IPS-18c (cell line): ENCODE measurements at regions not wholly inside any gene's neighbourhood (a gene's known extent, or its start where the extent isn't known, plus 50 kb on each side); places are given as distances from the start of the nearest gene placed in this dataset.

Source experiments
- H3K4me3 ChIP-seq: 2 replicates; pipeline ENCODE4 v1.7.0; 2013; ENCODE audit warnings: low read depth, mild to moderate bottlenecking, low read length, moderate library complexity; ENCODE audit not compliant: insufficient read depth
- H3K9me3 ChIP-seq: one replicate; pipeline ENCODE4 v1.6.1; 2013; ENCODE audit warnings: mild to moderate bottlenecking, low read length, moderate library complexity; ENCODE audit not compliant: control insufficient read depth, insufficient read depth

GRCh38 chr12:94801745-94802144 is 151.4 kb upstream of the TMCC3 start:
- no peaks in the 10 kb centered on the region for H3K9me3 ChIP-seq
- H3K4me3 ChIP-seq, result no peak overlapping the region

- Histone ChIP-seq H3K9me3 (no peaks in the 10 kb centered on the region), H3K4me3 (no peak overlapping the region)
Observed at GRCh38 chr12:94799136-94799535, 148.8 kb upstream of the TMCC3 start.

GRCh38 chr12:94798113-94798512 is 147.8 kb upstream of the TMCC3 start:
- H3K9me3 ChIP-seq, result no peaks in the 10 kb centered on the region
- no peak overlapping the region for H3K4me3 ChIP-seq

- Histone ChIP-seq H3K9me3 (no peaks in the 10 kb centered on the region), H3K4me3 (no peak overlapping the region)
Observed at GRCh38 chr12:94795520-94795919, 145.2 kb upstream of the TMCC3 start.

- H3K4me3 ChIP-seq, result no peak overlapping the region
- H3K9me3 ChIP-seq, result no peaks in the 10 kb centered on the region
Observed at GRCh38 chr12:94795044-94795443, 144.7 kb upstream of the TMCC3 start.

GRCh38 chr12:94793191-94793595 is 142.8 kb upstream of the TMCC3 start:
- Histone ChIP-seq H3K9me3 (no peaks in the 10 kb centered on the region), H3K4me3 (no peak overlapping the region)

GRCh38 chr12:94792693-94793092 is 142.3 kb upstream of the TMCC3 start:
- Histone ChIP-seq H3K4me3 (no peak overlapping the region), H3K9me3 (no peaks in the 10 kb centered on the region)

- H3K4me3 ChIP-seq, result no peak overlapping the region
Observed at GRCh38 chr12:94791933-94792332, 141.6 kb upstream of the TMCC3 start.

GRCh38 chr12:94790825-94791224 is 140.5 kb upstream of the TMCC3 start:
- H3K9me3 ChIP-seq, result no peaks in the 10 kb centered on the region
- H3K4me3 ChIP-seq, result no peak overlapping the region

More at GRCh38 chr12:94791933-94792332, 141.6 kb upstream of the TMCC3 start:
- H3K9me3 ChIP-seq, result no peaks in the 10 kb centered on the region

GRCh38 chr12:94790370-94790769 is 140.0 kb upstream of the TMCC3 start:
- H3K9me3 ChIP-seq, result no peaks in the 10 kb centered on the region
- no peak overlapping the region for H3K4me3 ChIP-seq

- no peak overlapping the region for H3K4me3 ChIP-seq
- no peaks in the 10 kb centered on the region for H3K9me3 ChIP-seq
Observed at GRCh38 chr12:94789510-94790225, 139.3 kb upstream of the TMCC3 start.

GRCh38 chr12:94788298-94788697 is 137.9 kb upstream of the TMCC3 start:
- Histone ChIP-seq H3K9me3 (no peaks in the 10 kb centered on the region), H3K4me3 (no peak overlapping the region)

- no peak overlapping the region for H3K4me3 ChIP-seq
Observed at GRCh38 chr12:94786906-94787305, 136.5 kb upstream of the TMCC3 start.

GRCh38 chr12:94783862-94784261 is 133.5 kb upstream of the TMCC3 start:
- no peak overlapping the region for H3K4me3 ChIP-seq
- no peaks in the 10 kb centered on the region for H3K9me3 ChIP-seq

More at GRCh38 chr12:94786906-94787305, 136.5 kb upstream of the TMCC3 start:
- no peaks in the 10 kb centered on the region for H3K9me3 ChIP-seq

- Histone ChIP-seq H3K4me3 (no peak overlapping the region), H3K9me3 (no peaks in the 10 kb centered on the region)
Observed at GRCh38 chr12:94783343-94783742, 133.0 kb upstream of the TMCC3 start.

- Histone ChIP-seq H3K9me3 (no peaks in the 10 kb centered on the region), H3K4me3 (no peak overlapping the region)
Observed at GRCh38 chr12:94781835-94782234, 131.5 kb upstream of the TMCC3 start.

- Histone ChIP-seq H3K9me3 (no peaks in the 10 kb centered on the region), H3K4me3 (no peak overlapping the region)
Observed at GRCh38 chr12:94779485-94779884, 129.1 kb upstream of the TMCC3 start.

- Histone ChIP-seq H3K4me3 (no peak overlapping the region), H3K9me3 (no peaks in the 10 kb centered on the region)
Observed at GRCh38 chr12:94777936-94778335, 127.6 kb upstream of the TMCC3 start.

- Histone ChIP-seq H3K4me3 (no peak overlapping the region), H3K9me3 (no peaks in the 10 kb centered on the region)
Observed at GRCh38 chr12:94775710-94776109, 125.4 kb upstream of the TMCC3 start.
